NB4 (cell line): ENCODE measurements at regions not wholly inside any gene's neighbourhood (a gene's known extent, or its start where the extent isn't known, plus 50 kb on each side); places are given as distances from the start of the nearest gene placed in this dataset.

Experiments
- DNase-seq: peaks from one replicate; pipeline ENCODE4 v3.0.0; 2010; ENCODE audit warnings: low read depth
- H3K4me3 ChIP-seq: one replicate; pipeline ENCODE4 v1.5.1; 2011; ENCODE audit warnings: mild to moderate bottlenecking, low read depth, low read length, moderate library complexity
- CTCF ChIP-seq: IDR thresholded peaks from one replicate; pipeline ENCODE4 v1.5.1; 2012; ENCODE audit warnings: low read depth, low read length
- MYC ChIP-seq: IDR thresholded peaks from 2 replicates; pipeline ENCODE4 v1.6.1; 2011; ENCODE audit warnings: low read depth, low read length
- POLR2A ChIP-seq: IDR thresholded peaks from 2 replicates; pipeline ENCODE4 v1.6.1; 2011; ENCODE audit warnings: mild to moderate bottlenecking; ENCODE audit not compliant: insufficient read length; ENCODE audit errors: extremely low read depth
- TF ChIP-seq, protein P1 (sequence below): IDR thresholded peaks from 2 replicates; pipeline ENCODE4 v1.6.1; 2011; ENCODE audit warnings: low read depth, low read length

- peak; percentile 62 for DNase-seq
- TF ChIP-seq MYC = no peak
- TF ChIP-seq, protein P1, sequence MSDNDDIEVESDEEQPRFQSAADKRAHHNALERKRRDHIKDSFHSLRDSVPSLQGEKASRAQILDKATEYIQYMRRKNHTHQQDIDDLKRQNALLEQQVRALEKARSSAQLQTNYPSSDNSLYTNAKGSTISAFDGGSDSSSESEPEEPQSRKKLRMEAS = peak; percentile 14; the same call in 1 of the 2 replicates
- no peak for TF ChIP-seq CTCF
- H3K4me3 ChIP-seq = no peak overlapping the region
These were observed 110.7 kb upstream of the CTSC start for GRCh38 chr11:88448131-88448670.

DNA sequence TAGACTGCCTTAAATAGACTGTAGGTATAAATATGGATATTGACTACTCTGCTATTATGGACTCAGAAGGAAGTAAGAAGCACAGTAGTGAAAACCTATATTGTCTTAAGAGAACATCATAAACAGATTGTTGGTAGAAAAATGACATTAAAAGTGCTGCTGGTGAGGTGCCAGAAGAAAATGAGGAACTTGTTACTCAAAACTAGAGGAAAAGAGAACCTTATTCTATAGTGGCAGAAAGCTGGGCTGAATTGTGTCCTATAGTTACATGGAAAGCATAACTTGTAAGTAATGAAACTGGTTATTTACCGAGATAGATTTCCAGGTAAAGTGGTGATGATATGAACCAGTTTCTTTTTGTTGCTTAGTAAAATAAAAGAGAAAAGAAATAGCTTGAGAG, 109.7 kb upstream of the CTSC start:
- TF ChIP-seq CTCF (no peak), MYC (no peak), POLR2A (no peak)
- TF ChIP-seq, protein P1 = no peak
- no peak overlapping the region for H3K4me3 ChIP-seq
- peak; percentile 49 for DNase-seq

- no peak for DNase-seq
- H3K4me3 ChIP-seq = no peak overlapping the region
- TF ChIP-seq POLR2A (no peak), MYC (no peak), CTCF (no peak)
- TF ChIP-seq, protein P1 = no peak
These were observed 101.8 kb upstream of the CTSC start for GRCh38 chr11:88439356-88439755.

GRCh38 chr11:88438721-88439120, 101.2 kb upstream of the CTSC start:
- no peak for DNase-seq
- TF ChIP-seq CTCF = no peak
- TF ChIP-seq POLR2A = no peak
- TF ChIP-seq MYC = no peak
- TF ChIP-seq, protein P1 = no peak
- no peak overlapping the region for H3K4me3 ChIP-seq

- no peak for DNase-seq
- H3K4me3 ChIP-seq = no peak overlapping the region
- no peak for TF ChIP-seq MYC
- TF ChIP-seq, protein P1 = no peak
These were observed 97.9 kb upstream of the CTSC start for GRCh38 chr11:88435415-88435814.

DNA sequence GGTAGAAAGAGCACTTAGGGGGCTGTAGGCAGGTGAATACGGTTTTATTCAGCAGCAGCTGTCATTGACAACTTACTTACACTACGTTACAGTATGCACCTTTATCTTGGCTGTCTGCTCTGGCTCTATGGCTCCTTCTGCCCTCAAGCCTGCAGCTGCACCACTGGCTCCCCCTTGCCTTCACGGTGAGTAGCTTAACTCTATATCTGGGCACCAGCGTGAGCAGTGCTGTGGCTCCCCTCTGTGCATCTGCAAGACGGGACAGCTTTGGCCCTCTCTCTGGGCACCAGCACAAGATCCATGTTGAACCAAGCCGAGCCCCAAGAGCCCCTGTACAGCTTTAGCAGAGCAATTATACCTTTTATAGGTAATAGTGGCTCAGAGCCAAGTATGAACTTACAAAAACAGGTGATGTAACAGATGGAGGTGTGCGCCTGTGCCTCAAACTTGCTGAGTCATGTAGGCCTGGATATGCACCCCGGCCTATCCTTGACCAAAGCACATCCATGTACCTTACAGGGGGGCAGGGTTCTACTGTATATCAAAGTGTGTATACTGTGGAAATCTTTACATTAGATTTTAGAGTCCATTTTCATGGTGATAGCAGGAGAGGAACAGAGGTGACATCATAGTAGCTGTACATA, 96.9 kb upstream of the CTSC start:
- peak; percentile 28 for DNase-seq
- TF ChIP-seq POLR2A = no peak
- no peak for TF ChIP-seq CTCF
- TF ChIP-seq, protein P1 = no peak
- TF ChIP-seq MYC = no peak
- H3K4me3 ChIP-seq = no peak overlapping the region
